ENCODE measurements at regions not wholly inside any gene's neighbourhood (a gene's known extent, or its start where the extent isn't known, plus 50 kb on each side); places are given as distances from the start of the nearest gene placed in this dataset.

DNA sequence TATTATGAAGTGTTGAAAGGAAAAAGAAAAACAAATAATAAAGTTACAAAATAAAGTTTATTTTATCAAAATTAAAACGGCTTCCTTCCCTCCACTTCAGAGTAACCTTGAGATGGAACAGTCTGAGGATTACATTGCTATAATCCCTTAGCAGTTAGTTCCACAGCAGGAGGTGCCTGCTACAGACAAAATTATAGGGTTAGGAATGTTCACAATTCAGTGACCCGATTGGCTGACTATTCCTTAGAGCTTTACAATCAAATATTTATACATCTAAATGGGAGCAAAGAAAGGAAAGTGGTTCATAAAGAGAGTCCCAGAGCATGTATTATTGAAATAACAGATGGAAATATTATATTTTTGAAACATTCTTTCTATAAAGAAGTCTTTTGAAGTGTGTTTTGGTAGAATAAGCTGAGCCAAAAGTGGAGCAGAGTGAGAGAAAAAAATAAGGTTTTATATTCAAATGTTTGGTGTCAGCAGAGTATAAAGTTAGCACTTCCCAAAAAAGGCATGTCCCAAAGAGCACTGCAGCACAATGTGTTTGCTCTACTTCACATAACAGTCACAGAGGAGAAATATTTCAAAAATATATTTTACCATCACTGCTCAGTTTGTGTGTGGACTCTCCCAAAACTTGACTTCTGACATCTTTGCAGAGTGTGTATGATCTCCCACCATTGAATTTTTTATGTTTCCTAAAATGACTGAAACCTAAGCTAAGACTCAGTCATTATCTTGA lies 71.4 kb upstream of the GORAB start:
- no peak for DNase-seq (ENCODE audit: low spot score)

DNA sequence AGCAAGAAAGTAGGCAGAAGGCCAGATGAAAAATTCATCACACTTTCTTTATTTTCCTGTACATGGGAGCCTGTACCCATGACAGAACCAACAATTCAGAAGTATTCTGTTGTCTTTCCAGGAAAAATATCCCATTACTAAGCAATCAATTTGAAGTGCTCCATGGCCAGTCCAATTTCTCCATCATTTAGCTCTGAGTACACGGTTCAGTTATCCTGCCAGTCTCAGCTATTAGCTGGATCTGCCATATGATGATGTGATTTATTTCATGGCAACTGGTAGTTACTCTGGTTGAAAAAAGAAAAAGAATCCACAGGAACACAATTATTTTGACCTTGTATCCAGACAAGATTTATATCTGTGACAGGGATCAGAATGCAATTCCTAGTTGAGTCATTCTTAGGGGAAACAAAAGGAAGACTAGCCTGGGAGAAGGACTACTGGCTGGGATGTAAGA lies 70.6 kb upstream of the GORAB start:
- no peak for DNase-seq (ENCODE audit: low spot score)

DNA sequence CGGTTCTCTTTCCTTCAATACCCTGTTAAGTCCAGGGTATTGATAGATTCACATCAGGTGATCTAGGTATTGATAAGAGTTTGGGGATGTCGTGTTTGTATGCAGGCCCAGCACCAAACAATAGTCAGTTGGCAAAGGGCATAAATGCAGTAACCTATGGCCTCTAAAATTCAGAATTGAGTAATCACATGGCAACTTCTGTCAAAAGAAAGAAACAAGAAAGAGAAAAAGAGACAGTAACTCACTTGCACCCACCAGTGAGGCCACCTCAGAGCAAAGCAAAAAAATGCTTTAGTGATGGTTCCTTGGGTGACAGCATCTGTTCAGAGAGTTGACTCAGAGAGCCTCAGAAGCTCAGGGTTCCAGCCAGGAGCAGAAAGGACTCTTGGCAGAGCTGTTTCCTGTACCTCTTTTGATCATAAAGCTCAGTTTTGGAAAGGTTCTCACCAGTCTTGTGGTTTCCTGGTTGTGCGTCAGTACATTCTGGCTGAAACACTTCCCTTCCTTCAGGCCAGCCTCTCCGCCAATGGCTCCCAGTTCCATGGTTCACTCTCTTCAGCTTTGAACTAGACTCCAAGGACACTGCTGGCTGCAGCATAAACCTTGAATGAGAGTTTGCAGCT lies 70.1 kb upstream of the GORAB start:
- peak; percentile 54 for DNase-seq (ENCODE audit: low spot score)

DNA sequence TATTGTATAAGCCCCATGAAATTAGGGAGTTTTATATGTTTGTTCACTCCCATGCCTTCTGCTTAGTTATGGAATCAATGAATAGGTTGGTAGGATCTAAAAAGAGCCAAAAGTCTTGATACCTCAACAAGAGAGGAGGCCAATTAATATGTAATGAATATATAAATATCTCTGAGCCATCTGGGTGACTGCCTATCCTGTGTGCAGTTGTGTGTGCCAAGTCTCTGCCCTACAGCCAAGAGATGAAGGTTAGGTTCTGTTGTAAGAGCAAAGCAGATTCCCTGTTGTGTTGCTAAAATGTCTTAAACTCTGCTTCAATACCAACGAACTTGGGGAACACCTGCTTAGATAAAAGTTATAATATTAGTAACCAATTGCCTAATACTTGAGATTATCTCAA lies 61.8 kb upstream of the GORAB start:
- DNase-seq (ENCODE audit: low spot score), result no peak

DNA sequence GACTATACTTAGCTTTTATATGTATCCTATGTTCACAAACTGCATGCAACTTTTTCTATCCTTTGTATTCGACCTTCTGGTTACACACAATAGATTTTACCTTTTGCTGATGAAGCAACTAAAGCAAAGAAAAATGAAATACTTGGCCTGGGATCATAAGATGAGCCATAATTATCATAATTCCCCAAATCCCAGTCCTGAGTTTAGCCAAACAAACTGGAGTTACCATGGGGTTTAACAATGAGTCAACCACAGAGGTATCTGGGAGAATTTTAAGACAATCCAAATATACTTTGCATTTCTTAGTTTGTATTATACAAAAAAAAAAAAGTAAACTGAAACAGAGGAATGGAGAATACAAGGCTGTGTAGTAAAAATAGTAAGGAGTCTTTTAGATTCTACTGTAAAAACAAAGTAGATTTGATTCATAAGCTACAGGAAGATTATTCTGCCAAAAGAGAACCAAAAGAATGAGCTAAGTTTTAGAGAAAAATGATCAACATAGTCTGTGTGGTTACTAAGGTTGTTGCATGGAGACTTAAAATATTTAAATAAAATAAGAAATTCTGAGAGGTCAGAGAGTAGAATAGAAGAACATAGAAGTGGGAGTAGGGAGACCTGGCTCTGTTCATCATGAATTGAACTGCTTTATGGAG lies 60.4 kb upstream of the GORAB start:
- DNase-seq (ENCODE audit: low spot score), result peak; percentile 39

DNA sequence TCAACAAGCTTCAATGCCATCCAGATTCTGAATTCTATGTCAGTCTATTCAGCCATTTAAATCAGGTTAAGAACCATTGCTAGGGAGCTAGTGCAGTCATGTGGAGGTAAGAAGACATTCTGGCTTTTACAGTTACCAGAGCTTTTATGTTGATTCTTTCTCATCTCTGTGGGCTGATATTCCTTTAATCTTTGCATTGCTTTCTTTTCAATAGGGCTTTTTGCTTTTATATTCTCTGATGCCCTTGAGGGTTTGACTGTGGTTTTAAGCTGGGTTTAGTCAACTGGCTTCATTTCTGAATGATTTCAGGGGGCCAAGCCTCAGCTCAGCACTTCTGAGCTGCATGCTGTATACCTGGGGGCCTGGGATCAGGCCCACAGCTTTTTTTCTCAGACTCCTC lies 51.0 kb upstream of the GORAB start:
- no peak for DNase-seq (ENCODE audit: low spot score)

Measured in AG08396 (cell line).